SK-N-SH treated with all-trans-retinoic acid at 6 μM for 48 hours (cell line): ENCODE measurements at regions not wholly inside any gene's neighbourhood (a gene's known extent, or its start where the extent isn't known, plus 50 kb on each side); places are given as distances from the start of the nearest gene placed in this dataset.

ENCODE experiments used
- ATAC-seq: fragments of 200-7000 bp; cut with Tn5 transposase; 3 replicates; pipeline ENCODE4 v1.9.1; 2020; ENCODE audit warnings: mild to moderate bottlenecking, moderate library complexity
- ARNTL ChIP-seq: fragments of 450-650 bp; formaldehyde crosslinking; IDR thresholded peaks from 2 replicates; pipeline ENCODE4 v1.5.0; 2020; ENCODE audit warnings: low read depth, mild to moderate bottlenecking, moderate library complexity, borderline replicate concordance
- BACH2 ChIP-seq: fragments of 250-450 bp; sonication (Bioruptor Pico); IDR thresholded peaks from 2 replicates; pipeline ENCODE4 v1.9.0; 2021; ENCODE audit warnings: mild to moderate bottlenecking, borderline replicate concordance
- CREB5 ChIP-seq: fragments of 250-450 bp; sonication (Bioruptor Pico); IDR thresholded peaks from 2 replicates; pipeline ENCODE4 v1.5.1; 2020; ENCODE audit warnings: low read depth, mild to moderate bottlenecking, moderate library complexity
- CSRNP3 ChIP-seq: fragments of 250-450 bp; sonication (Bioruptor Pico); IDR thresholded peaks from 2 replicates; pipeline ENCODE4 v1.5.1; 2021; ENCODE audit warnings: mild to moderate bottlenecking, moderate library complexity
- ESRRG ChIP-seq: fragments of 250-450 bp; sonication (Bioruptor Pico); IDR thresholded peaks from 2 replicates; pipeline ENCODE4 v1.6.1; 2021; ENCODE audit warnings: mild to moderate bottlenecking
- GLIS3 ChIP-seq: fragments of 250-450 bp; sonication (Bioruptor Pico); IDR thresholded peaks from 2 replicates; pipeline ENCODE4 v1.5.0; 2020; ENCODE audit warnings: mild to moderate bottlenecking, moderate library complexity
- ISL1 ChIP-seq: fragments of 250-450 bp; sonication (Bioruptor Pico); IDR thresholded peaks from 2 replicates; pipeline ENCODE4 v2.1.2; 2022; ENCODE audit warnings: mild to moderate bottlenecking, moderate library complexity
- OSR1 ChIP-seq: fragments of 250-450 bp; sonication (Bioruptor Pico); IDR thresholded peaks from 2 replicates; pipeline ENCODE4 v1.8.0; 2022; ENCODE audit warnings: moderate library complexity, mild to moderate bottlenecking, inconsistent platforms
- PATZ1 ChIP-seq: fragments of 250-450 bp; sonication (Bioruptor Pico); IDR thresholded peaks from 2 replicates; pipeline ENCODE4 v1.8.0; 2020; ENCODE audit warnings: mild to moderate bottlenecking, moderate library complexity, borderline replicate concordance
- POU6F1 ChIP-seq: fragments of 250-450 bp; sonication (Bioruptor Pico); IDR thresholded peaks from 2 replicates; pipeline ENCODE4 v1.8.0; 2021; ENCODE audit warnings: low read depth, mild to moderate bottlenecking, moderate library complexity, borderline replicate concordance
- PPARA ChIP-seq: fragments of 250-450 bp; sonication (Bioruptor Pico); IDR thresholded peaks from 2 replicates; pipeline ENCODE4 v1.5.0; 2020; ENCODE audit warnings: mild to moderate bottlenecking, borderline replicate concordance
- RARB ChIP-seq: fragments of 250-450 bp; sonication (Bioruptor Pico); IDR thresholded peaks from 2 replicates; pipeline ENCODE4 v1.8.0; 2021; ENCODE audit warnings: mild to moderate bottlenecking, moderate library complexity
- SNAI2 ChIP-seq: fragments of 250-450 bp; sonication (Bioruptor Pico); IDR thresholded peaks from 2 replicates; pipeline ENCODE4 v1.5.0; 2020; ENCODE audit warnings: mild to moderate bottlenecking, moderate library complexity
- TCF4 ChIP-seq: fragments of 250-450 bp; sonication (Bioruptor Pico); IDR thresholded peaks from 2 replicates; pipeline ENCODE4 v1.8.0; 2021; ENCODE audit warnings: mild to moderate bottlenecking, moderate library complexity, borderline replicate concordance
- TOX ChIP-seq: fragments of 250-450 bp; sonication (Bioruptor Pico); IDR thresholded peaks from 2 replicates; pipeline ENCODE4 v1.8.0; 2021; ENCODE audit warnings: mild to moderate bottlenecking, moderate library complexity, borderline replicate concordance
- TSHZ2 ChIP-seq: fragments of 250-450 bp; sonication (Bioruptor Pico); IDR thresholded peaks from 2 replicates; pipeline ENCODE4 v1.5.0; 2020; ENCODE audit warnings: mild to moderate bottlenecking, moderate library complexity
- ZC3H10 ChIP-seq: fragments of 250-450 bp; sonication (Bioruptor Pico); IDR thresholded peaks from 2 replicates; pipeline ENCODE4 v1.5.1; 2021; ENCODE audit warnings: mild to moderate bottlenecking, moderate library complexity
- ZFP3 ChIP-seq: fragments of 250-450 bp; sonication (Bioruptor Pico); IDR thresholded peaks from 2 replicates; pipeline ENCODE4 v1.5.0; 2020; ENCODE audit warnings: mild to moderate bottlenecking, moderate library complexity
- ZFP30 ChIP-seq: fragments of 450-650 bp; formaldehyde crosslinking; IDR thresholded peaks from 2 replicates; pipeline ENCODE4 v1.5.0; 2022; ENCODE audit warnings: mild to moderate bottlenecking, moderate library complexity
- ZNF565 ChIP-seq: fragments of 450-650 bp; formaldehyde crosslinking; conservative IDR thresholded peaks from 2 replicates; pipeline ENCODE4 v1.5.0; 2020; ENCODE audit warnings: low read depth, mild to moderate bottlenecking, moderate library complexity
- ZNF70 ChIP-seq: fragments of 450-650 bp; formaldehyde crosslinking; IDR thresholded peaks from 2 replicates; pipeline ENCODE4 v1.5.0; 2020; ENCODE audit warnings: mild to moderate bottlenecking, moderate library complexity
- ZNF8 ChIP-seq: fragments of 450-650 bp; formaldehyde crosslinking; IDR thresholded peaks from 2 replicates; pipeline ENCODE4 v1.5.0; 2020; ENCODE audit warnings: mild to moderate bottlenecking, moderate library complexity

GRCh38 chr14:97056086-97056485 is 258.9 kb downstream of the VRK1 start:
- no peak for TF ChIP-seq ISL1 (CRISPR knock-in tag)
- no peak for TF ChIP-seq ZNF8 (CRISPR knock-in tag)
- TF ChIP-seq TSHZ2, result no peak
- no peak for TF ChIP-seq CSRNP3 (CRISPR knock-in tag)
- no peak for TF ChIP-seq ARNTL (CRISPR knock-in tag)
- TF ChIP-seq PATZ1 (CRISPR knock-in tag), result no peak
- no peak for TF ChIP-seq GLIS3
- TF ChIP-seq RARB (CRISPR knock-in tag), result no peak
- TF ChIP-seq ZNF70 (CRISPR knock-in tag), result no peak
- TF ChIP-seq ZNF565 (CRISPR knock-in tag), result no peak
- TF ChIP-seq TCF4 (CRISPR knock-in tag), result no peak
- no peak for TF ChIP-seq OSR1 (CRISPR knock-in tag)
- no peak for TF ChIP-seq PPARA (CRISPR knock-in tag)
- no peak for TF ChIP-seq BACH2
- TF ChIP-seq ZFP3, result no peak
- no peak for TF ChIP-seq CREB5 (CRISPR knock-in tag)
- TF ChIP-seq TOX, result no peak
- TF ChIP-seq SNAI2 (CRISPR knock-in tag), result no peak
- no peak for TF ChIP-seq ZFP30 (CRISPR knock-in tag)
- TF ChIP-seq ESRRG, result no peak
- ATAC-seq, result no peak

GRCh38 chr14:97057238-97058073 is 260.3 kb downstream of the VRK1 start:
- ATAC-seq, result no peak
- TF ChIP-seq BACH2 (no peak), TOX (no peak)

GRCh38 chr14:97058074-97058467 is 260.9 kb downstream of the VRK1 start:
- no peak for ATAC-seq
- TF ChIP-seq RARB (CRISPR knock-in tag) (no peak), ZFP3 (no peak), PATZ1 (CRISPR knock-in tag) (no peak), ZFP30 (CRISPR knock-in tag) (no peak), ZNF565 (CRISPR knock-in tag) (no peak), ZC3H10 (no peak), TCF4 (CRISPR knock-in tag) (no peak), TOX (no peak), ZNF8 (CRISPR knock-in tag) (no peak), SNAI2 (CRISPR knock-in tag) (no peak), ZNF70 (CRISPR knock-in tag) (no peak), PPARA (CRISPR knock-in tag) (no peak), BACH2 (no peak), ESRRG (no peak), CSRNP3 (CRISPR knock-in tag) (no peak), POU6F1 (CRISPR knock-in tag) (no peak), ISL1 (CRISPR knock-in tag) (no peak), OSR1 (CRISPR knock-in tag) (no peak), GLIS3 (no peak)
